ENCODE measurements at regions not wholly inside any gene's neighbourhood (a gene's known extent, or its start where the extent isn't known, plus 50 kb on each side); places are given as distances from the start of the nearest gene placed in this dataset.

GRCh38 chr12:76708296-76708695 is 55.6 kb upstream of the ZDHHC17 start:
- no peak for ATAC-seq

- ATAC-seq, result no peak
Measured at GRCh38 chr12:76711241-76711640, 52.7 kb upstream of the ZDHHC17 start.

GRCh38 chr12:76713130-76713529 is 50.8 kb upstream of the ZDHHC17 start:
- no peak for ATAC-seq

- no peak for ATAC-seq
Measured at GRCh38 chr12:76713986-76714385, 49.9 kb upstream of the ZDHHC17 start.

Data from activated CD4-positive, CD25-positive, alpha-beta regulatory T cell treated with anti-CD3 and anti-CD28 coated beads, Interleukin-2, amount 50 U/mL, for 24 hours (primary cell).